Karpas-422 (cell line): ENCODE measurements at regions not wholly inside any gene's neighbourhood (a gene's known extent, or its start where the extent isn't known, plus 50 kb on each side); places are given as distances from the start of the nearest gene placed in this dataset.
"Not testable (repeated sequence)": the region's sequence is repeated elsewhere in the genome, so short reads cannot be mapped to it uniquely, and the experiment has no call there.

Experiments used
- DNase-seq: peaks from one replicate; pipeline ENCODE4 v3.0.0-alpha.2; 2015
- H2AFZ ChIP-seq: fragments of 200-600 bp; sonication (generic); 2 replicates; pipeline ENCODE4 v1.6.1; 2014; ENCODE audit warnings: antibody characterized with exemption, low read length, mixed read lengths
- H3K27ac ChIP-seq: fragments of 200-600 bp; sonication (generic); 2 replicates; pipeline ENCODE4 v1.5.1; 2014; ENCODE audit warnings: mild to moderate bottlenecking, low read length, moderate library complexity
- H3K27me3 ChIP-seq: fragments of 200-600 bp; sonication (generic); 2 replicates; pipeline ENCODE4 v1.6.1; 2014; ENCODE audit warnings: low read length, mixed read lengths
- H3K36me3 ChIP-seq: fragments of 200-600 bp; sonication (generic); 2 replicates; pipeline ENCODE4 v1.6.1; 2014; ENCODE audit warnings: low read length, mixed read lengths; ENCODE audit not compliant: insufficient read depth
- H3K4me1 ChIP-seq: fragments of 200-600 bp; sonication (generic); 2 replicates; pipeline ENCODE4 v1.6.1; 2014; ENCODE audit warnings: mild to moderate bottlenecking, low read length, mixed read lengths
- H3K4me2 ChIP-seq: fragments of 200-600 bp; sonication (generic); 2 replicates; pipeline ENCODE4 v1.6.1; 2014; ENCODE audit warnings: low read length, low read depth, mild to moderate bottlenecking; ENCODE audit not compliant: poor library complexity, severe bottlenecking
- H3K4me3 ChIP-seq: fragments of 200-600 bp; sonication (generic); 2 replicates; pipeline ENCODE4 v1.5.1; 2014; ENCODE audit warnings: mild to moderate bottlenecking, antibody characterized with exemption, low read length, mixed read lengths
- H3K79me2 ChIP-seq: fragments of 200-600 bp; sonication (generic); 2 replicates; pipeline ENCODE4 v1.6.1; 2014; ENCODE audit warnings: mild to moderate bottlenecking, low read length, mixed read lengths
- H3K9ac ChIP-seq: fragments of 200-600 bp; sonication (generic); 2 replicates; pipeline ENCODE4 v1.6.0; 2014; ENCODE audit warnings: low read length
- H3K9me2 ChIP-seq: fragments of 200-600 bp; sonication (generic), shearing (Covaris generic); replicated peaks from 2 replicates; pipeline ENCODE4 v1.6.0; 2014; ENCODE audit warnings: mild to moderate bottlenecking, low read length, moderate library complexity; ENCODE audit not compliant: insufficient read depth
- H3K9me3 ChIP-seq: fragments of 300-700, 200-600 bp; sonication (generic); 2 replicates; pipeline ENCODE4 v1.6.1; 2014; ENCODE audit warnings: low read length, mixed read lengths
- H4K20me1 ChIP-seq: fragments of 200-600 bp; sonication (generic); 2 replicates; pipeline ENCODE4 v1.6.1; 2014; ENCODE audit warnings: mild to moderate bottlenecking, antibody characterized with exemption, low read length, low read depth; ENCODE audit not compliant: insufficient read depth

DNA sequence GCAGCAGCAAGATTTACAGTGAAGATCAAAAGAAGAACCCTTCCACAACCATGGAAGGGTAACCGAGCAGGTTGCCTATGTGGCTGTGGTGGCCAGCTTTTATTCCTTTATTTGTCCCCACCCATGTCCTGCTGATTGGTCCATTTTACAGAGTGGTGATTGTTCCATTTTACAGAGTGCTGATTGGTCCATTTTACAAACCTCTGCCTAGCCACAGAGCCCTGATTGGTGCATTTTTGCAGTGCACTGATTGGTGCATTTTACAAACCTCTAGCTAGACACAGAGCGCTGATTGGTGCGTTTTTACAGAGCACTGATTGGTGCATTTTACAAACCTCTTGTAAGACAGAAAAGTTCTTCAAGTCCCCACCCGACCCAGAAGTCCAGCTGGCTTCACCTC, 75.8 kb upstream of the MSX2 start:
- not testable (repeated sequence) for H3K9ac ChIP-seq, H3K4me1 ChIP-seq, H4K20me1 ChIP-seq, H3K9me3 ChIP-seq, H3K27me3 ChIP-seq, H3K36me3 ChIP-seq, H3K27ac ChIP-seq, H3K9me2 ChIP-seq, H2AFZ ChIP-seq, H3K4me3 ChIP-seq, H3K79me2 ChIP-seq, H3K4me2 ChIP-seq
- DNase-seq, result peak; percentile 46

- H3K4me3 ChIP-seq, result no peak overlapping the region
- no peak overlapping the region for H2AFZ ChIP-seq
- H3K27me3 ChIP-seq, result no peaks in the 10 kb centered on the region
- H3K4me1 ChIP-seq, result no peaks in the 10 kb centered on the region
- H4K20me1 ChIP-seq, result no peaks in the 10 kb centered on the region
- no peak overlapping the region for H3K9ac ChIP-seq
- no peaks in the 10 kb centered on the region for H3K9me2 ChIP-seq
- no peaks in the 10 kb centered on the region for H3K79me2 ChIP-seq
- H3K27ac ChIP-seq, result no peak overlapping the region
- DNase-seq, result no peak
- H3K36me3 ChIP-seq, result no peaks in the 10 kb centered on the region
- no peaks in the 10 kb centered on the region for H3K9me3 ChIP-seq
- H3K4me2 ChIP-seq, result no peak overlapping the region
These were observed 75.0 kb upstream of the MSX2 start for GRCh38 chr5:174649391-174649790.

GRCh38 chr5:174654442-174654841, 69.9 kb upstream of the MSX2 start:
- no peak for DNase-seq
- H3K27me3 ChIP-seq, result no peaks in the 10 kb centered on the region
- H3K4me3 ChIP-seq, result no peak overlapping the region
- no peaks in the 10 kb centered on the region for H3K36me3 ChIP-seq
- no peaks in the 10 kb centered on the region for H3K9me2 ChIP-seq
- no peak overlapping the region for H3K4me2 ChIP-seq
- H3K27ac ChIP-seq, result no peak overlapping the region
- no peaks in the 10 kb centered on the region for H3K79me2 ChIP-seq
- H3K4me1 ChIP-seq, result no peaks in the 10 kb centered on the region
- no peaks in the 10 kb centered on the region for H4K20me1 ChIP-seq
- no peaks in the 10 kb centered on the region for H3K9me3 ChIP-seq
- H3K9ac ChIP-seq, result no peak overlapping the region
- H2AFZ ChIP-seq, result no peak overlapping the region

DNA sequence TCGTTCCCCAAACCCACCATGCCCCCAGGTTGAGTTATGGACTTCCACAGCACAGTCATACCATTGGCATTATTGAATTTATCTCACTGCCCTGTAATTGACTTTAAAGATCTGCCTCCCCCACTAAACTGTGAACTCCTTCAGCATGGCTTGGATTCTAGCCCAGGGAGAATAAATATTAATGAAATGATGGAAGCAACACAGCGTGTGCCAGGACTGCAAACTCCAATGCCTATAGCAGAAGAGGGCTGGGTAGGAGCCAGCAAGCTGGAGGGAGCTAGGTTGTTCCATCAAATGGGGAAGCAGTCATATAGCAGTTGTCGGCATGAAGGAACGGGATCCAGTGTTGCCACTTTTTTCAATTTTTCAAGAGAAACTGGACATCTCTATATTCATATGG, 69.0 kb upstream of the MSX2 start:
- Histone ChIP-seq H3K79me2 (no peaks in the 10 kb centered on the region), H3K36me3 (no peaks in the 10 kb centered on the region), H3K4me3 (no peak overlapping the region), H3K4me1 (no peaks in the 10 kb centered on the region), H4K20me1 (no peaks in the 10 kb centered on the region), H2AFZ (no peak overlapping the region), H3K27me3 (no peaks in the 10 kb centered on the region), H3K9me2 (no peaks in the 10 kb centered on the region), H3K27ac (no peak overlapping the region), H3K4me2 (no peak overlapping the region), H3K9ac (no peak overlapping the region), H3K9me3 (no peaks in the 10 kb centered on the region)
- no peak for DNase-seq

- H3K27ac ChIP-seq, result no peak overlapping the region
- H2AFZ ChIP-seq, result no peak overlapping the region
- no peaks in the 10 kb centered on the region for H3K9me2 ChIP-seq
- no peak overlapping the region for H3K9ac ChIP-seq
- H3K9me3 ChIP-seq, result no peaks in the 10 kb centered on the region
- H3K79me2 ChIP-seq, result no peaks in the 10 kb centered on the region
- H4K20me1 ChIP-seq, result no peaks in the 10 kb centered on the region
- DNase-seq, result no peak
- H3K4me2 ChIP-seq, result no peak overlapping the region
- H3K36me3 ChIP-seq, result no peaks in the 10 kb centered on the region
- H3K27me3 ChIP-seq, result no peaks in the 10 kb centered on the region
- H3K4me1 ChIP-seq, result no peaks in the 10 kb centered on the region
- H3K4me3 ChIP-seq, result no peak overlapping the region
These were observed 60.1 kb upstream of the MSX2 start for GRCh38 chr5:174664180-174664850.

- Histone ChIP-seq H3K79me2 (no peaks in the 10 kb centered on the region), H3K4me3 (no peak overlapping the region), H3K27ac (no peak overlapping the region), H3K27me3 (no peaks in the 10 kb centered on the region), H2AFZ (no peak overlapping the region), H4K20me1 (no peaks in the 10 kb centered on the region), H3K36me3 (no peaks in the 10 kb centered on the region), H3K4me2 (no peak overlapping the region), H3K9me3 (no peaks in the 10 kb centered on the region), H3K9ac (no peak overlapping the region), H3K9me2 (no peaks in the 10 kb centered on the region), H3K4me1 (no peaks in the 10 kb centered on the region)
- DNase-seq, result no peak
These were observed 59.0 kb upstream of the MSX2 start for GRCh38 chr5:174665347-174665746.

GRCh38 chr5:174667526-174667925, 56.9 kb upstream of the MSX2 start:
- H3K27me3 ChIP-seq, result no peaks in the 10 kb centered on the region
- no peak overlapping the region for H2AFZ ChIP-seq
- no peaks in the 10 kb centered on the region for H3K79me2 ChIP-seq
- no peak overlapping the region for H3K9ac ChIP-seq
- no peaks in the 10 kb centered on the region for H4K20me1 ChIP-seq
- no peaks in the 10 kb centered on the region for H3K9me2 ChIP-seq
- no peaks in the 10 kb centered on the region for H3K9me3 ChIP-seq
- H3K36me3 ChIP-seq, result no peaks in the 10 kb centered on the region
- H3K4me2 ChIP-seq, result no peak overlapping the region
- no peak overlapping the region for H3K4me3 ChIP-seq
- no peaks in the 10 kb centered on the region for H3K4me1 ChIP-seq
- H3K27ac ChIP-seq, result no peak overlapping the region
- no peak for DNase-seq

DNA sequence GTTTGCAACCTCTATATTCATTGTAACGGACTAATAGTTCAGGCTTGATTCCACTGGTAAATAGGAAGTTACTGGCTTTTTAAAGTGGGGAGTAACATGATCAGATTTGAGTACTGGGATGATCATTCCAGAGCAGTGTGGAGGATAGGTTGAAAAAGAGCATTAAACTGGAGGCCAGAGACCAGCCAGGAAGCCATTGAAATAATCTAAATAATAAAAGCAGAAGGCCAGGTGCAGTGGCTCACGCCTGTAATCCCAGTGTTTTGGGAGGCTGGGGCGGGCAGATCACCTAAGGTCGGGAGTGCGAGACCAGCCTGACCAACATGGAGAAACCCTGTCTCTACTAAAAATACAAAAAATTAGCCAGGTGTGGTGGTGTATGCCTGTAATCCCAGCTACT, 56.0 kb upstream of the MSX2 start:
- H3K27ac ChIP-seq, result no peak overlapping the region
- no peak overlapping the region for H3K4me3 ChIP-seq
- H4K20me1 ChIP-seq, result no peaks in the 10 kb centered on the region
- no peaks in the 10 kb centered on the region for H3K9me2 ChIP-seq
- no peaks in the 10 kb centered on the region for H3K36me3 ChIP-seq
- H3K9ac ChIP-seq, result no peak overlapping the region
- no peaks in the 10 kb centered on the region for H3K4me1 ChIP-seq
- H3K79me2 ChIP-seq, result no peaks in the 10 kb centered on the region
- no peak overlapping the region for H3K4me2 ChIP-seq
- H2AFZ ChIP-seq, result no peak overlapping the region
- no peaks in the 10 kb centered on the region for H3K9me3 ChIP-seq
- DNase-seq, result no peak
- no peaks in the 10 kb centered on the region for H3K27me3 ChIP-seq
